Esophagus muscularis mucosa (tissue), 4 donors: ENCODE measurements at regions not wholly inside any gene's neighbourhood (a gene's known extent, or its start where the extent isn't known, plus 50 kb on each side); places are given as distances from the start of the nearest gene placed in this dataset.

Source experiments
- EP300 ChIP-seq: sonication (generic); formaldehyde crosslinking; IDR thresholded peaks from one replicate; pipeline ENCODE4 v1.6.1; 2017; ENCODE audit warnings: antibody characterized with exemption
- POLR2A ChIP-seq: fragments of 450-650 bp; IDR thresholded peaks from one replicate; pipeline ENCODE4 v1.6.1; 2017; ENCODE audit warnings: antibody characterized with exemption, moderate library complexity, mild to moderate bottlenecking, low read depth
- POLR2AphosphoS5 ChIP-seq, 2 donors: sonication (generic); formaldehyde crosslinking; IDR thresholded peaks; one replicate each; pipeline ENCODE4 v1.6.1; 2017; ENCODE audit warnings: antibody characterized with exemption in 2 of 2
- TF ChIP-seq, protein P1 (sequence below), 3 experiments: fragments of 200-600 bp in 2 of 3; fragments of 450-650 bp in 1 of 3; sonication (generic) in 2 of 3; IDR thresholded peaks; one replicate each; pipeline ENCODE4 v1.5.1; 2017 to 2019; ENCODE audit warnings: antibody characterized with exemption in 3 of 3, mild to moderate bottlenecking in 2 of 3, moderate library complexity in 1 of 3

- TF ChIP-seq, protein P1, sequence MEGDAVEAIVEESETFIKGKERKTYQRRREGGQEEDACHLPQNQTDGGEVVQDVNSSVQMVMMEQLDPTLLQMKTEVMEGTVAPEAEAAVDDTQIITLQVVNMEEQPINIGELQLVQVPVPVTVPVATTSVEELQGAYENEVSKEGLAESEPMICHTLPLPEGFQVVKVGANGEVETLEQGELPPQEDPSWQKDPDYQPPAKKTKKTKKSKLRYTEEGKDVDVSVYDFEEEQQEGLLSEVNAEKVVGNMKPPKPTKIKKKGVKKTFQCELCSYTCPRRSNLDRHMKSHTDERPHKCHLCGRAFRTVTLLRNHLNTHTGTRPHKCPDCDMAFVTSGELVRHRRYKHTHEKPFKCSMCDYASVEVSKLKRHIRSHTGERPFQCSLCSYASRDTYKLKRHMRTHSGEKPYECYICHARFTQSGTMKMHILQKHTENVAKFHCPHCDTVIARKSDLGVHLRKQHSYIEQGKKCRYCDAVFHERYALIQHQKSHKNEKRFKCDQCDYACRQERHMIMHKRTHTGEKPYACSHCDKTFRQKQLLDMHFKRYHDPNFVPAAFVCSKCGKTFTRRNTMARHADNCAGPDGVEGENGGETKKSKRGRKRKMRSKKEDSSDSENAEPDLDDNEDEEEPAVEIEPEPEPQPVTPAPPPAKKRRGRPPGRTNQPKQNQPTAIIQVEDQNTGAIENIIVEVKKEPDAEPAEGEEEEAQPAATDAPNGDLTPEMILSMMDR (IDR thresholded peaks at IDR 0.05): no peak
- TF ChIP-seq POLR2A (no peak), POLR2AphosphoS5 (IDR thresholded peaks at IDR 0.05) (peak; percentile 66 to 80), EP300 (peak; percentile 76)
These were observed 132.5 kb upstream of the NEDD9 start for GRCh38 chr6:11364971-11365397.
